Ishikawa (cell line): ENCODE measurements at regions not wholly inside any gene's neighbourhood (a gene's known extent, or its start where the extent isn't known, plus 50 kb on each side); places are given as distances from the start of the nearest gene placed in this dataset.

Source experiments
- CREB1 ChIP-seq: IDR thresholded peaks from 2 replicates; pipeline ENCODE4 v1.6.1; 2012; ENCODE audit warnings: low read depth
- EGR1 ChIP-seq: IDR thresholded peaks from 2 replicates; pipeline ENCODE4 v1.6.1; 2012
- FOXM1 ChIP-seq: IDR thresholded peaks from 2 replicates; pipeline ENCODE4 v1.6.1; 2012; ENCODE audit warnings: low read depth, borderline replicate concordance
- TAF1 ChIP-seq: IDR thresholded peaks from 2 replicates; pipeline ENCODE4 v1.6.1; 2012; ENCODE audit warnings: low read depth, mild to moderate bottlenecking
- TF ChIP-seq, protein P1 (sequence below): IDR thresholded peaks from 2 replicates; pipeline ENCODE4 v1.6.1; 2012

GRCh38 chr1:47616036-47616435 lies 178.2 kb downstream of the FOXD2 start:
- TF ChIP-seq, protein P1, sequence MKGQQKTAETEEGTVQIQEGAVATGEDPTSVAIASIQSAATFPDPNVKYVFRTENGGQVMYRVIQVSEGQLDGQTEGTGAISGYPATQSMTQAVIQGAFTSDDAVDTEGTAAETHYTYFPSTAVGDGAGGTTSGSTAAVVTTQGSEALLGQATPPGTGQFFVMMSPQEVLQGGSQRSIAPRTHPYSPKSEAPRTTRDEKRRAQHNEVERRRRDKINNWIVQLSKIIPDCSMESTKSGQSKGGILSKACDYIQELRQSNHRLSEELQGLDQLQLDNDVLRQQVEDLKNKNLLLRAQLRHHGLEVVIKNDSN = no peak
- TF ChIP-seq FOXM1 = no peak
- TF ChIP-seq TAF1 = no peak
- no peak for TF ChIP-seq EGR1
- TF ChIP-seq CREB1 = no peak
